ENCODE measurements at regions not wholly inside any gene's neighbourhood (a gene's known extent, or its start where the extent isn't known, plus 50 kb on each side); places are given as distances from the start of the nearest gene placed in this dataset.

DNA sequence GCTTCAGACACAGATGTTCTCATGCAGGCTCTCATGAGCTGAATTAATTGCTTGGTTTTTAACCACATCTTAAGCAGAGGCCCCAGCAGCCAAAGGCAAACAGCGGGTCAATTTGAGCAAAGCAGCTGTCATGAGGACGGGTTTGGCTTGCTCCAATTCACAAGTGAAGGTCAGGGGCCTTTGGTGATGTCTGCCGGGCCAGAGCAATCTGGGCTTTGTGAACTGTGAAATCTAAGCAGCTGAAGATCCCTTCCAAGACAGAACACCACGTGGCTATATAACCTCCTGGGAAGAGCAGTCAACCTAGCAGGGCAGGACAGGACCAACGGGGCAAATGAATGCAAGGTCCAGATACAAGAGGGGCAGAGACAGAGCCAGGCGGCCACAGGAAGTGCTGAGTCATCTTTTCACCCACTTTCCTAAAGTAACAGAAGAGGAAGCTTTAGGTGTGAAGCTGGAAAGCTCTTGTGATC is 187.3 kb upstream of the B3GAT1 start:
- TF ChIP-seq, protein P1, sequence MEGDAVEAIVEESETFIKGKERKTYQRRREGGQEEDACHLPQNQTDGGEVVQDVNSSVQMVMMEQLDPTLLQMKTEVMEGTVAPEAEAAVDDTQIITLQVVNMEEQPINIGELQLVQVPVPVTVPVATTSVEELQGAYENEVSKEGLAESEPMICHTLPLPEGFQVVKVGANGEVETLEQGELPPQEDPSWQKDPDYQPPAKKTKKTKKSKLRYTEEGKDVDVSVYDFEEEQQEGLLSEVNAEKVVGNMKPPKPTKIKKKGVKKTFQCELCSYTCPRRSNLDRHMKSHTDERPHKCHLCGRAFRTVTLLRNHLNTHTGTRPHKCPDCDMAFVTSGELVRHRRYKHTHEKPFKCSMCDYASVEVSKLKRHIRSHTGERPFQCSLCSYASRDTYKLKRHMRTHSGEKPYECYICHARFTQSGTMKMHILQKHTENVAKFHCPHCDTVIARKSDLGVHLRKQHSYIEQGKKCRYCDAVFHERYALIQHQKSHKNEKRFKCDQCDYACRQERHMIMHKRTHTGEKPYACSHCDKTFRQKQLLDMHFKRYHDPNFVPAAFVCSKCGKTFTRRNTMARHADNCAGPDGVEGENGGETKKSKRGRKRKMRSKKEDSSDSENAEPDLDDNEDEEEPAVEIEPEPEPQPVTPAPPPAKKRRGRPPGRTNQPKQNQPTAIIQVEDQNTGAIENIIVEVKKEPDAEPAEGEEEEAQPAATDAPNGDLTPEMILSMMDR (IDR thresholded peaks at IDR 0.05; ENCODE audit: borderline replicate concordance, control extremely low read depth, extremely low read depth, insufficient read depth, missing control alignments), result no peak
- in situ Hi-C loops (cut with MboI; ENCODE audit: low sequenced_read_pairs, unreplicated experiment), result no loop called here
- no peak for DNase-seq (ENCODE audit: low spot score)

GRCh38 chr11:134598368-134598767 is 186.3 kb upstream of the B3GAT1 start:
- TF ChIP-seq, protein P1 (IDR thresholded peaks at IDR 0.05; ENCODE audit: borderline replicate concordance, control extremely low read depth, extremely low read depth, insufficient read depth, missing control alignments), result no peak
- in situ Hi-C loops (cut with MboI; ENCODE audit: low sequenced_read_pairs, unreplicated experiment), result no loop called here
- no peak for DNase-seq (ENCODE audit: low spot score)

DNA sequence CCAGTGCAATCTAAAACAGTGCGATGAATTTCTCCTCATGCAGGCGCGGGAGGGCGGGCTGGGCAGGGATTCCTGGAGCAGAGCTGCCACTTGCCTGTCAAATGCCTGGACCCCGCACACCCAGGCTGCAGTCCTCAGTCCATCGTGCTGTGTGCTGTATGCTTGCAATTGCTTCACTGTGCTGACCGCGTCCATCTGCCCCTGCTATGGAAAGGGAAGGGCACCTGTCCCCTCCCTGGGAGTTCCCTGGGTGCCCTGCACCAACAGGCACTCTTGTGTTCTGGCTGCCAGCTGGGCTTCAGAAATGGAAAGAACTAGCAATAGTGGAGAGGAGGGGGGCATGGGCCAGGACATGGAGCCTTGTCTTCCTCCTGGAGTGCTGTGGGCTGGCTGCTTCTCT is 185.4 kb upstream of the B3GAT1 start:
- TF ChIP-seq, protein P1 (IDR thresholded peaks at IDR 0.05; ENCODE audit: borderline replicate concordance, control extremely low read depth, extremely low read depth, insufficient read depth, missing control alignments), result no peak
- in situ Hi-C loops (cut with MboI; ENCODE audit: low sequenced_read_pairs, unreplicated experiment), result no loop called here
- no peak for DNase-seq (ENCODE audit: low spot score)

DNA sequence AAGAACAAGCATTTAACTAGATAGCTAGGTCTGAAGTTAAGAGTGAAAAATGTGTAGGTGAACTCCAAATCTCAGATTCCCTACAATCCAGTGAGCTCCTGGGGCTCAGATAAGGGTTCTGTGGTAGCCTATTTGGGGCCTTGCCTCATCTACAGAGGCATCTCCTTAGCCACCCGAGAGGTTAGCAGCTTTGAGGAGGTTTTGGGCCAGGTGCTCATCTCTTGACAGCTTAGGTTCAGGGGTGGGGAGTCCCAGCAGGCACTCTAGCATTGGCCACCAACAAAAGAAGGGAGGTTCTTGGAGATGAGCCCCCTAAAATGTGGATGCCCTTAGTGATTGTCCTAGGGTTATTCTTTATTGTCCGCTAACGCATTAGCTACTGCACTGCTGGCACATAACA is 184.4 kb upstream of the B3GAT1 start:
- in situ Hi-C loops (cut with MboI; ENCODE audit: low sequenced_read_pairs, unreplicated experiment), result no loop called here
- TF ChIP-seq, protein P1 (IDR thresholded peaks at IDR 0.05; ENCODE audit: borderline replicate concordance, control extremely low read depth, extremely low read depth, insufficient read depth, missing control alignments), result no peak
- no peak for DNase-seq (ENCODE audit: low spot score)

DNA sequence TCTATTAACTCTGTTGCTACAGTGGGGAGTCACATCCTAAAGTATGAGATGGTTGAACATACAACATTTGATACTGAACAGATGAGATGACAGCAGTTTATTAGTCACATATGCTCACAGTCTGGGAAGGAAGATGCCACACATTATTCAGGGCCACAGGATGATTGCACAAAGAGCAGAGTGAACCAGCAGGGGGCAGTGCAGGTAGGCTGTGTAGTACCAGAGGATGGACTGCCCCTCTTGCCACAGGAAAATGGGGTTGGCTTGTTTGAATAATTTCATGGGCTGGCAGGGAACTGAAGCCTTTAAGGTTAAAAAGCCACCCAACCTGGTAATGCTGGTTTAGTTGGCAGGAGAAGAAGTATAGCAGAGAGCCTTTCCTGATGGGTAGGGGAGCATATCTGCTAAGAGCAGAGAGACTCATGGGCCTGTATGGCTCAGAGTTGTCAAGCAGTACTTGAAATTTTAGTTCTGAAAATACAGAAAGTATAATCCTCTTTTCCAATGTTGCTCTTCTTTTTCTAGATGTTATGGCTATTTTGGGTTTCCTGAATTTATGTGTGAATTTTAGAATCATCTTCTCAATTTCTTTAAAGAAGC is 180.4 kb upstream of the B3GAT1 start:
- TF ChIP-seq, protein P1 (IDR thresholded peaks at IDR 0.05; ENCODE audit: borderline replicate concordance, control extremely low read depth, extremely low read depth, insufficient read depth, missing control alignments), result peak; percentile 50
- peak; percentile 40 for DNase-seq (ENCODE audit: low spot score)
- in situ Hi-C loops (cut with MboI; ENCODE audit: low sequenced_read_pairs, unreplicated experiment), result no loop called here

DNA sequence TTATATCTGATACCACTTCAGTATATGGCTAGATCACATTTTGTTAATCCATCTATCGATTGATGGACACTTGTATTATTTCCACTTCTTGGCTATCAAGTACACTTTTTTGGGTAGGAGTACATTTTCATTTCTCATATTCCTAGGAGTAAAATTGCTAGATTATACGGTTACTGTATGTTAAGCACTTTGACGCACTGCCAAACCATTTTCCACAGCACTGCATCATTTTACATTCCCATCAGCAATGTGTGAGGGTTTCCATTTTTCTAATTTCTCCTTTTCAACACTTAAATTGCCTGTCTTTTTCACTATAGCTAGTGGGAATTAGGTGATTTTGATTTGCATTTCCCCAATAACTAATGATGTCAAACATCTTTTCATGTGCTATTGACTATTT is 179.3 kb upstream of the B3GAT1 start:
- DNase-seq (ENCODE audit: low spot score), result no peak
- TF ChIP-seq, protein P1 (IDR thresholded peaks at IDR 0.05; ENCODE audit: borderline replicate concordance, control extremely low read depth, extremely low read depth, insufficient read depth, missing control alignments), result no peak
- in situ Hi-C loops (cut with MboI; ENCODE audit: low sequenced_read_pairs, unreplicated experiment), result no loop called here

All from GM13976 (cell line).